NCI-H2196 treated with DMSO at 0.1 percent for 48 hours (cell line): ENCODE measurements at regions not wholly inside any gene's neighbourhood (a gene's known extent, or its start where the extent isn't known, plus 50 kb on each side); places are given as distances from the start of the nearest gene placed in this dataset.
"Not testable (repeated sequence)": the region's sequence is repeated elsewhere in the genome, so short reads cannot be mapped to it uniquely, and the experiment has no call there.

Source experiments
- DNase-seq: peaks from one replicate; lab custom pipeline; 2025; ENCODE audit not compliant: unreplicated experiment; lab: John Stamatoyannopoulos, UW

DNA sequence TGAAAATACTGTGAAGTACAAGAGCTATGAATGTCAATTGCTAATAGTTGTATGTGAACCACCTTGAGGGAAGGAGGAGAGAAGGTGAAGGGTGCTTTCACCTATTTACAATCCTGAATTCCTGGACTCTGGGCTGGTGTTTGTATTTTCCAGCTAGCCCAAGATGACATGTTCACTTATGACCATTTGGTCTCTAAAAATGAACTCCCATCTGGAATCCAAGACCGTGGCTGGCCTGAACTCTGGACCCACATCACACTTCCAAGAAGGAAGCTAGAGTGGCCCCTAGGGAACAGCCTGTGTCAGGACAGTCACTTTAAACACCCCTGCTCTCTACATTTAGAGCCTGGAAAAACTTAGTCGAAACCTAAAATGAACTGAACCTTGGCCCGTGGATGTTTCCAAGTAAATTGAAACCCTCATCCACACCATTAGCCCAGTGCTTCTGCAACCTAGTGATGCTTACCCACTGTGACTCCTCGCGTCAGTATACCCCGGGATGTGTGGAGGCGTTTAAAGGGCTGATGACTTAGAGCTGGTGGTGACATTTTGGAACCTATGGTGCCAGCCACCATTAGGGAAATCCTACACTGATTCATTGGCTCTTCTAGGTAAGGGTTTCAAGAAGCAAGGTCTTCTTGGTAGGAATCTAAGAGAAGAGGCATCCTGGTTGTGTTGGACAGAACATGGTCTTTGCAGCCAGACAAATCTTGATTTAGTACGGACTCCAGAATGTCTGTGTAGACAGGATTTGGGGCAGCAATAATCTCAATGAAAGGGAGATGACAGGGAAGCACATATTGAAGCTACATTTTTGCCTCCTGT, 171.5 kb upstream of the IRF2BP2 start:
- DNase-seq: no peak

- DNase-seq: no peak
Measured at GRCh38 chr1:234780531-234781162, 170.7 kb upstream of the IRF2BP2 start.

GRCh38 chr1:234780112-234780511, 170.1 kb upstream of the IRF2BP2 start:
- no peak for DNase-seq

GRCh38 chr1:234779600-234779999, 169.6 kb upstream of the IRF2BP2 start:
- DNase-seq: not testable (repeated sequence)

GRCh38 chr1:234779160-234779538, 169.2 kb upstream of the IRF2BP2 start:
- DNase-seq: no peak

DNA sequence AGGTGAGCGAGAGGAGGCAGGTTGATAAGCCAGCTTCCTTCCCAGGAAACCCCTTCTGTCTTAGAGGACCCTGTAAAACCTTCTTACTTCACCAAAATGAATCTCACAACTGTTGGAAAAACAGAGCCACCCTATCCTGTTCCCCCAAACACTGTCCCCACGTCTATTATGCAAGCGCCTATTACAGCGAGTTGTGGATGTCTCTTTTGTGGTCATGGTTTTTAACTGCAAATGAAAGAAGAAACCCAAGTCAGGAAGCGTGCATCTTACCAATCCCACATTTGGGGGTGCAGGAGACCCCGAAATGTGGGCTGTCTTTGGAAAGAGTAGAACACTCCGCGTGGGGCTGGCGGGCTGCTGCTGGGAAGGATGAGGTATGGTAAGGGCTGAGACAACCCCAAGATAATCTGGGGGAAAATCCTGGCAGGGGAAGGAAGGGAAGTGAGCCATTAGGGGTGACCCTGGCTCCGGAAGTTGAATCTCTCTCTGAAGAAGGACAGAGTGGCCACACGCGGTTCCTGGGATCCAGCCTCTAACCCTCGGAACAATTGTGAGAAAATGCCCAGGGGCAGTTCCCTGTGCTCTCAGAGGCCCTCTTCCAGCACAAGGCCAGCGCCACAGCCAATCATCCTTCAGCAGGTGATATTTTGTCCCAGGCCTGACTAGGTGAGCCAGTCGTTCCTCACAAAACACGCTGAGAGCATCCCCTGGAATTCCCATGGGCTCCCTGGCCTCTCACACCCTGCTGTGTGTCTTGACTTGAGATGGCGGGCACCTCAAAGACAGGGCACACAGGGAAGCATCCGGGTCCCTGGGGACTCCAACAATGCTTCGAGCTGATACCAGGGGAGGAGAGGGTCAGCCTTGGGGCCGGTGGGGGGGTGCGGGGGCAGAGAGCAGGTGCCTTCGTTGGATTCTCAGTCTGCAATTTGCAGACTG, 168.5 kb upstream of the IRF2BP2 start:
- no peak for DNase-seq

- no peak for DNase-seq
Measured at GRCh38 chr1:234777856-234778220, 167.9 kb upstream of the IRF2BP2 start.

- DNase-seq: no peak
Measured at GRCh38 chr1:234776876-234777855, 167.2 kb upstream of the IRF2BP2 start.

- DNase-seq: no peak
Measured at GRCh38 chr1:234776256-234776875, 166.4 kb upstream of the IRF2BP2 start.

GRCh38 chr1:234775477-234776246, 165.7 kb upstream of the IRF2BP2 start:
- no peak for DNase-seq

DNA sequence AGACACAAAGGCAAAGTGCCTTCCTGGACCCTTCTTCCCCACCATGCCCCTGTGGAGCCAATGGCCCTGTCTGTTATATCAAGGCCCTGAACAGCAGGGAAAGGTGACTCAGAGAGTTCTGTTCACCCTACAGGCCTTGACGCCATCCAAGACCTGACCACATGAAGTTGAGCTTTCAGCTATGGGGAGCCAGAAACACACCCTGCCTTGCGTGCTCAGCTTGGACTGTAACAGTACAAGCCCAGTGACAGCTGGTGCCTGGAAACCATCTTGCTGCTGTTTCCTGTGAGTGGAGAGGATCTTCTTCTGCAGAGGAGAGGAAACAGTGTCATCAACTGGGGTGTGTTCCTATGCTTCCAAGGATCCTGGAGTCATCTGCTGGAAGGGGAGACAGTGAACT, 165.0 kb upstream of the IRF2BP2 start:
- no peak for DNase-seq

GRCh38 chr1:234773936-234774677, 164.1 kb upstream of the IRF2BP2 start:
- DNase-seq: no peak

DNA sequence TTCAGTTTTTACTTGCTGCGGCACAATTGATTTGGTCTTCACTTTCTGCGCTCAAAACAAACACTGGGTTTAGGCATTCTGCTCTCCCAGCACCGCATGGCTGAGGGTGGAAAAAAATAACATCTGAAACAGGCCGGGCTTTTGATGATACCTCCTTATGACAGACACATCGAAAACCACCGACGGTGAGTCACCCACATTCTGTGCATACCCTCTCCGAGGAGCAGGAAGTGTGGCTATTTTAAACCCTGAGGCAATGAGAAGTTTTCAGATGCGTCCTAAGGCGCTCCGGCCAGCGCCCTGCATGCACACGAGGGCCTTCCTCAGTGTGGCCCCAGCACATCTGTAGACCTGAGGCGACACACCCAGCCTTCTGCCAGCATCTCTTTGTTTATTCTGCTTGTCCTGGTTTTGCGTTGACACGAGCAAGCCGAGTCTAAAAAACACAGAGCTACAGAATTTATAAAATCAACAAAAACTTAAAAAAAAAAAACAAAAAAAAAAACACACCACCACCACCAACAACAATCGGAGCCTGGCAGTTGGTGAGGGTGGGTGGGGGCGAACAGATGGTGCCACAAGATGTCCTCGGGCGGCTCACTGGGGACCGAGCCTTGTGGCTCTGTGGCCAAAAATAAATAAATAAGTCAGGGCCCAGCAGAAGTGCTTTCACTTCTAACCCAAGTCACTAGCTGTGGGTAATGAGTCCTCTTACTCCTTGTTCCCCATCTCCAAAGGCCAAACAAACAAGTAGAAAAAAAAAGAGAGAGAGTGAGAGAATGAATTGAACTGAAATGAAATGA, 162.6 kb upstream of the IRF2BP2 start:
- no peak for DNase-seq

DNA sequence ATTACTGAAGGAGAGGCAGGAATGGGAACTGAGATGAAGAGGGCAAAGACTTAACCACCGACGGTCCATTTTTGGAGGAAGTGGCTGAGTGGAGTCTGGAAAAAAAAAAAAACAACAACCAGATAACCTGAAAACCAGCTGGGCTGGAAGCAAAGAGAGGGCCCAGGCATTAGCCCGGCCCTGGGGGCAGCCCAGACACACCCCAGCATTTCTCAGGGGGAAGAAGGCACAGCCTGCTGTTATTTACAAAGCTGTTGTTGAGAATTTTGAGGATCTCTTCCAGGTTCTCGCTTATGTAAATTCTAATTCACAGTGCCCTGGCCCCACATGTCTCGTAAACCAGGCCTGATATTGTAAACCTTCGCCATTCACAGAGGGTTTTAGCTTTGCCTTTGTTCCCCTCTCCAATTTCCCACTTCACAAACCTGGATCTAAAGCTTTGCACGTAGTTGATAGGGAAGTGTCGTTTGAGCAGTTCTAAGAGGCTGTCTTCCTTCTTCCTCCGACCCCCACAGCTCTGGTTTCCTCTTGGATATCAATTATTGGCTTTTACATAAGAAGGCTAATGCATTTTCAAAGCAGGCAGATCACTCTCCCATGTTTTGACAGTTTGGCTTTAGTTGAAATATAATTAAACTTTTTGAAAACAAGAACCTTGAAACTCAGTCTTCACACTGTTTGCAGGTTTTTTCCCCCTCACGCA, 161.8 kb upstream of the IRF2BP2 start:
- no peak for DNase-seq

DNA sequence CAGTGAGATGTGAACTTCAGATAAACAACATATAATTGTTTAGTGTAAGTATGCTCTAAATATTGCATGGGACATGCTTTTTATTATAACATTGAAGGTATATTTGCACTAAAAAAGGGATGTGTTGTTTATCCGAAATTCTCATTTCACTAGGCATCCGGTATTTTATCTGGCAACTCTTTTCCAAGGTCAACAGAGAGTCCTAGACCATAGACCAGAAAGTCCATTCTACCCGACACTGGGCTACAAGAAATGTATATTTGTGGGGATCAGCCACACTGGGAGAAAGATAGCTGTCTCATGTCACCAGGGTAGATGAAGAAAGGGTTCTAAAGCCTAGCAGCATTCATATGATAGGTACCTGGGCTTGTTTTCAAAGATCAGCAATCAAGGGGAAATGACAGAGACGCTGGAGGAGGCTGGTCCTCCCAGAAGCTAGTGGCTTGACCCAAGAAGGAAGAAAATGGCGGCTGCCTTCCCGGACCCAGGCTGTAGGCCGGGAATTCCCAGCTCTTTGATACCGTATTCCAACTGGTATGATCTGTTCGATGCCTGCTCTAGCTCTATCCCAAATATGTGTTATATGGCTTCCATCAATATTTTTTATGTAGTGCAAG, 161.1 kb upstream of the IRF2BP2 start:
- DNase-seq: no peak

DNA sequence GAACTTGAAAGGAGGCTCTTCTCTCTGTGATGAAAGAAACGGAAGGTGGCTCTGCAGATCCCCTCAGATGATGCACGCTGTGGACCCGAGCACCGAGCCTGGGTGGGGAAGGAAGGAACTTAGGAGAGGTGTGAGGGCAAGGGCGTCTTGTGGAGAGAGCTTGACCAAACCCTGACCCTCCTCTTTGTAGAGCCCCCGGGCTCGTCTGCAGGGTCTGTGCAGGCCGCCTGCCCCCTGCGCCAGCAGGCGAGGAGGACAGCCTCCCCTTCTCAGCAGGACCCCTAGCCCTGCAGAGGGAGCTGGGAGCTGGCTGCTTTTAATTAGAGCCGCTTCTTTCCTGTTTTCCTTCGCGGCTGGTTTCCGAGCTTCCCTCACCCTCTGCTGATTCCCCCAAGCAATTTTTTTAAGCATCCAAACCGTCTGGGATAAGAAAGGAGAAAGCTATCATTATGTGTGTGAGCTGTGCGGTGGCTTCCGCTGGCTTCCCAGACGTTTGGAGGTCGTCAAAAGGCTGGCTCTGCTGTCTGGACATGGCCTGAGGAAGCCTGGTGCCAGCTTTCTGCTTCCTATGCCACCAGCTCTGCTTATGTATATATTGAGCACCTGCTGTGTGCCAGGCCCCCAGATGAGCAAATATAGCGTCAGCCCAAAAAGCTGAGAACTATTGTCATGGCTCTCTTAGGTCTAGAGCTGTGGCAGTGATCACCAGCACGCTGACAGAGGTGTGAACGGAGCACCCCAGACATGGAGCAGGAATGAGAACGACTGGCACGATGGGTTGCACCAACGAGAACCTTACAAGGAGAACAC, 160.2 kb upstream of the IRF2BP2 start:
- DNase-seq: no peak
